ENCODE measurements at regions not wholly inside any gene's neighbourhood (a gene's known extent, or its start where the extent isn't known, plus 50 kb on each side); places are given as distances from the start of the nearest gene placed in this dataset.

- TF ChIP-seq POLR2A (IDR thresholded peaks at IDR 0.05; ENCODE audit: low read length) = no peak
- no peak for TF ChIP-seq GATA1 (IDR thresholded peaks at IDR 0.05; ENCODE audit: low read depth, low read length)
Observed at GRCh38 chr6:90462102-90462501, 124.8 kb downstream of the MAP3K7 start.

Measured in erythroblast (primary cell).